ENCODE measurements at regions not wholly inside any gene's neighbourhood (a gene's known extent, or its start where the extent isn't known, plus 50 kb on each side); places are given as distances from the start of the nearest gene placed in this dataset.

DNA sequence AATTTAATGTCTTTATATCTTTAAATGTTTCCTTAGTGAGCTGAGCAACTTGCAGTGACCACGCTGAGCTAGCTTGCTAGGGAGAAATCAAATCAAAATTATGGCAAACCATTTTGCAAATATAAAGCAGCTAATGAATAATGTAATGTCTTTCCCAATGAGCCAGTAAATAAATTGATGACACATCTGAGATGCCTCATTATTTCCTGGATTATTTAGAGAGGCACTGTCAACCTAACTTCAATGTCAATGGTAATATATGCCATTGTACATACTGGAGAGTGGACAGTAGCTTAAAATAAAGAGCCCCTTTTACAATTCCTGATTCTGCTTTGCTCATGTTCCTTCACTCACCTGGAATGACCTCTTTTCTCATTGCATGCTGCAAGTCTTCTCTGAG is 182.6 kb downstream of the PHLDA1 start:
- Histone ChIP-seq H3K9me3 (ENCODE audit: low read depth) (no peaks in the 10 kb centered on the region), H3K27ac (no peak overlapping the region), H3K36me3 (no peaks in the 10 kb centered on the region), H3K4me2 (no peak overlapping the region), H2AFZ (replicated peaks) (no peak overlapping the region), H3K27me3 (no peaks in the 10 kb centered on the region), H3K4me1 (no peaks in the 10 kb centered on the region), H3K79me2 (ENCODE audit: low read depth) (no peaks in the 10 kb centered on the region), H3K4me3 (no peak overlapping the region), H3F3A (ENCODE audit: low read depth) (no peaks in the 10 kb centered on the region), H4K20me1 (ENCODE audit: low read depth) (no peaks in the 10 kb centered on the region), H3K9ac (no peak overlapping the region)
- TF ChIP-seq, protein P1, sequence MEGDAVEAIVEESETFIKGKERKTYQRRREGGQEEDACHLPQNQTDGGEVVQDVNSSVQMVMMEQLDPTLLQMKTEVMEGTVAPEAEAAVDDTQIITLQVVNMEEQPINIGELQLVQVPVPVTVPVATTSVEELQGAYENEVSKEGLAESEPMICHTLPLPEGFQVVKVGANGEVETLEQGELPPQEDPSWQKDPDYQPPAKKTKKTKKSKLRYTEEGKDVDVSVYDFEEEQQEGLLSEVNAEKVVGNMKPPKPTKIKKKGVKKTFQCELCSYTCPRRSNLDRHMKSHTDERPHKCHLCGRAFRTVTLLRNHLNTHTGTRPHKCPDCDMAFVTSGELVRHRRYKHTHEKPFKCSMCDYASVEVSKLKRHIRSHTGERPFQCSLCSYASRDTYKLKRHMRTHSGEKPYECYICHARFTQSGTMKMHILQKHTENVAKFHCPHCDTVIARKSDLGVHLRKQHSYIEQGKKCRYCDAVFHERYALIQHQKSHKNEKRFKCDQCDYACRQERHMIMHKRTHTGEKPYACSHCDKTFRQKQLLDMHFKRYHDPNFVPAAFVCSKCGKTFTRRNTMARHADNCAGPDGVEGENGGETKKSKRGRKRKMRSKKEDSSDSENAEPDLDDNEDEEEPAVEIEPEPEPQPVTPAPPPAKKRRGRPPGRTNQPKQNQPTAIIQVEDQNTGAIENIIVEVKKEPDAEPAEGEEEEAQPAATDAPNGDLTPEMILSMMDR (IDR thresholded peaks at IDR 0.05) = no peak
- no peak for TF ChIP-seq EZH2 (IDR thresholded peaks at IDR 0.05)
- Mint-ChIP-seq H3K4me1 (peaks cover 44% of the 10 kb centered on the region), H3K9me3 (peaks cover 2% of the 10 kb centered on the region), H3K27me3 (ENCODE audit: insufficient read depth, low read depth) (peaks cover 8% of the 10 kb centered on the region), H3K36me3 (no peaks in the 10 kb centered on the region), H3K27ac (no peak overlapping the region), H3K4me3 (no peak overlapping the region)
- no peak for DNase-seq (ENCODE audit: low spot score)

DNA sequence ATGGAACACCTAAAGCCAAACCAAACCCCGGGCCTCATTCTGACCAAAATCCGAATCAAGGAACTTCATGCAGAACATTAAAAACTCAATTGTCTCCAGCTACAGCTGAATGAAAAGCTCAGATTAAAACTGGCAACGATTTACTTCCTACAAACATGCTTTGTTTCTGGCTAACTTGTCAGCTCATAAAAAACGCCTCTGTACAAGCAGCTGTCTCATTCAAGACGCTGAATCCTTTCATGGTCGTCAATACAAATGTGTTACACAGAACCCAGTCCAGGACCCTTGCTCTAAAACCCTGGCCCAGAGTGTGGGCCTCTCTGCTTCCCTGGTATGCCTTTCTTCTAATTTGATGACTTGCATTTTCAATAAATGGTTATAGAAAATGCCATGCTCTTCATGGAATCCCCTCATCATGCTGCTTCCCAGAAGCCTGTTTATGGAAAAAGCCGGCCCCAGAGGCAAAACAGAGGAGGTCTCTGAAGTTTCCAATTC is 183.1 kb downstream of the PHLDA1 start:
- no peak overlapping the region for H2AFZ ChIP-seq (replicated peaks)
- peaks cover 47% of the 10 kb centered on the region for H3K4me1 Mint-ChIP-seq

GRCh38 chr12:75846102-75846501 is 185.5 kb downstream of the PHLDA1 start:
- Histone ChIP-seq H3K4me2 (no peak overlapping the region), H3K36me3 (no peaks in the 10 kb centered on the region), H3K27me3 (no peaks in the 10 kb centered on the region), H3K4me3 (no peak overlapping the region), H3K27ac (no peak overlapping the region), H4K20me1 (ENCODE audit: low read depth) (no peaks in the 10 kb centered on the region), H3K9me3 (ENCODE audit: low read depth) (no peaks in the 10 kb centered on the region), H3K4me1 (no peaks in the 10 kb centered on the region), H3F3A (ENCODE audit: low read depth) (no peaks in the 10 kb centered on the region), H2AFZ (replicated peaks) (no peak overlapping the region), H3K79me2 (ENCODE audit: low read depth) (no peaks in the 10 kb centered on the region), H3K9ac (no peak overlapping the region)
- H3K4me1 Mint-ChIP-seq = peaks cover 32% of the 10 kb centered on the region
- H3K27me3 Mint-ChIP-seq (ENCODE audit: insufficient read depth, low read depth) = peaks cover 14% of the 10 kb centered on the region
- TF ChIP-seq, protein P1 (IDR thresholded peaks at IDR 0.05) = no peak
- no peak for TF ChIP-seq EZH2phosphoT487 (IDR thresholded peaks at IDR 0.05)
- TF ChIP-seq EZH2 (IDR thresholded peaks at IDR 0.05) = no peak
- H3K4me3 Mint-ChIP-seq = no peak overlapping the region
- no peaks in the 10 kb centered on the region for H3K36me3 Mint-ChIP-seq
- H3K27ac Mint-ChIP-seq = no peak overlapping the region
- no peak for DNase-seq (ENCODE audit: low spot score)
- peaks cover 2% of the 10 kb centered on the region for H3K9me3 Mint-ChIP-seq

More for the DNA sequence above, 183.1 kb downstream of the PHLDA1 start:
- Histone ChIP-seq H4K20me1 (ENCODE audit: low read depth) (no peaks in the 10 kb centered on the region), H3F3A (ENCODE audit: low read depth) (no peaks in the 10 kb centered on the region), H3K9me3 (ENCODE audit: low read depth) (no peaks in the 10 kb centered on the region), H3K79me2 (ENCODE audit: low read depth) (no peaks in the 10 kb centered on the region), H3K27ac (no peak overlapping the region), H3K4me3 (no peak overlapping the region), H3K4me1 (no peaks in the 10 kb centered on the region), H3K36me3 (no peaks in the 10 kb centered on the region), H3K4me2 (no peak overlapping the region), H3K9ac (no peak overlapping the region), H3K27me3 (no peaks in the 10 kb centered on the region)
- H3K36me3 Mint-ChIP-seq = no peaks in the 10 kb centered on the region
- no peak for DNase-seq (ENCODE audit: low spot score)
- no peak for TF ChIP-seq EZH2phosphoT487 (IDR thresholded peaks at IDR 0.05)
- TF ChIP-seq EZH2 (IDR thresholded peaks at IDR 0.05) = no peak
- TF ChIP-seq, protein P1 (IDR thresholded peaks at IDR 0.05) = no peak
- peaks cover 9% of the 10 kb centered on the region for H3K27me3 Mint-ChIP-seq (ENCODE audit: insufficient read depth, low read depth)
- H3K4me3 Mint-ChIP-seq = no peak overlapping the region
- H3K27ac Mint-ChIP-seq = no peak overlapping the region
- H3K9me3 Mint-ChIP-seq = peaks cover 2% of the 10 kb centered on the region
